ENCODE measurements at regions not wholly inside any gene's neighbourhood (a gene's known extent, or its start where the extent isn't known, plus 50 kb on each side); places are given as distances from the start of the nearest gene placed in this dataset.

- TF ChIP-seq ZNF274 (IDR thresholded peaks at IDR 0.05; ENCODE audit: low read depth, low read length) (no peak), SUZ12 (IDR thresholded peaks at IDR 0.05; ENCODE audit: extremely low read depth, insufficient read depth, insufficient read length) (no peak), YY1 (IDR thresholded peaks at IDR 0.05; ENCODE audit: insufficient read depth, insufficient read length) (no peak)
These were observed 1021.3 kb downstream of the HACE1 start for GRCh38 chr6:103838457-103838856.
